CD4-positive, alpha-beta T cell treated with Interleukin-1 beta for 1 hour (primary cell): ENCODE measurements at regions not wholly inside any gene's neighbourhood (a gene's known extent, or its start where the extent isn't known, plus 50 kb on each side); places are given as distances from the start of the nearest gene placed in this dataset.
"Not testable (repeated sequence)": the region's sequence is repeated elsewhere in the genome, so short reads cannot be mapped to it uniquely, and the experiment has no call there.

Experiments used
- DNase-seq, 2 donors: peaks; one replicate each; pipeline ENCODE4 v3.0.0-alpha.2; 2020 to 2022

DNA sequence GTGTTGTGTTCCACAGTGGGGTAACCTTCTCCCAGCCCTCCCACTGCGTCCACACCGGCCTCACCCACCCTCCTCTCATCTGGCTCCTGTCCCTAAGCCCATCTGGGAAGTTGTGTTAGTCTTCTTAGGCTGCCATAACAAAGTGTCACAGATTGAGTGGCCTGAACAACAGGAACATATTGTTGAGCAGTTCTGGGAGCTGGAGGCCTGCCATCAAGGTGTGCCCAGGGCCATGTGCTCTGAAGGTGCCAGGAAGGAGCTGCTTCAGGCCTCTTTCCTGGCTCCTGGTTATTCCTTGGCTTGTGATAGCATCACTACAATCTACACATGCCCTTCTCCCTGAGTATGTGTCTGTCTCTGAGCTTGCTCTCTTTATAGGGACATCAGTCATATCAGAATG is 327.6 kb upstream of the COBL start:
- DNase-seq, result no peak

GRCh38 chr7:51640841-51641240 is 324.2 kb upstream of the COBL start:
- no peak for DNase-seq

DNA sequence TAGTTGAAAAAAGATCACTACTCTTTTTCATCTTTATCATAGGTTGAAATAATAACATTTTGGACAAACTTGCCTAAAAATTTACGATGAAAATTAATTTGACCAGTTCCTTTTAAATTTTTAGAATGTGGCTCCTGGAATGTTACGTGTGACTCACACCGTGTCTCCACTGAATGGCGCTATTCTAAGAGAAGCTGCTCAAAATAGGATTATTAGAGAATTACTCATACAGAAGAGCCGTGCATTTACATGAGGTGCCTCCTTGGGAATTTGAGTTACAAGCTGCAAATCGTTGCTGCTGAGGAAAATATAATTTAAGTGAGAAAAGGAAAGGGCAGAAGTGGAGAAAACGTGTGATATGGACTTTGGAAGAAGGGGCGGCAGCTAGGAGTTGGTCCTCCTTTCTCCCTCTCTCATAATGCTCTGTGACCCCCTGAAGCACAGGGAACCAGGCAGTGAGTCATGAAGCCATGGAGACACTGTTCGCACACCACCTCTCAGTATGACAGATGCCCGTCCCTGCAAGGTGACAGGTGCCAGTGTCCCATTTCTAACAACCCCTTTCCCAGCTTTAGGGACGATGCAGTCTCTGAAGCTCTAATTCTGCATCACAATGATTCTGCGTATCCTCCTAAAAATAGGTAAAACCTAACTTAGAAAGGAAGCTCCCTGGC is 323.2 kb upstream of the COBL start:
- no peak for DNase-seq

DNA sequence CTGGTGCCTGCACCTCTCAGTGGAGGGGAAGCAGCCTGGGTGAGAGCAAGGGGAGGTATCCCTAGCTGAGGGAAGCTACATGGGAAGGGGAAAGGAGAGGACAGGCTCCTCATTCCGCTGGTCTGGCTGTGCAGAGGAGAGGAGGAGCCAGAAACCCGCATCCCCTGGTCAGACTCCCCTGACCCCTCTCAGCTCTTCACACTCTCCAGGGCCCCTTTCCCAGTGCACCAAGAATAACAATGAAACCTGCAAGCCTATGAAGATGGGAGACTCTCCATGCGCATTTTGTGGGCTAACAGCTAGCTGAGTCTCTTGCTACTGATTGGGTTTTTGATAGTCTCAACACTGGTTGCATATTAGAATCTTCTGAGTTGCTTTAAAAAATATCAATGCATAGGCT is 319.9 kb upstream of the COBL start:
- no peak for DNase-seq

- no peak for DNase-seq
These were observed 319.2 kb upstream of the COBL start for GRCh38 chr7:51635775-51636174.

GRCh38 chr7:51634538-51634937 is 317.9 kb upstream of the COBL start:
- no peak for DNase-seq

DNA sequence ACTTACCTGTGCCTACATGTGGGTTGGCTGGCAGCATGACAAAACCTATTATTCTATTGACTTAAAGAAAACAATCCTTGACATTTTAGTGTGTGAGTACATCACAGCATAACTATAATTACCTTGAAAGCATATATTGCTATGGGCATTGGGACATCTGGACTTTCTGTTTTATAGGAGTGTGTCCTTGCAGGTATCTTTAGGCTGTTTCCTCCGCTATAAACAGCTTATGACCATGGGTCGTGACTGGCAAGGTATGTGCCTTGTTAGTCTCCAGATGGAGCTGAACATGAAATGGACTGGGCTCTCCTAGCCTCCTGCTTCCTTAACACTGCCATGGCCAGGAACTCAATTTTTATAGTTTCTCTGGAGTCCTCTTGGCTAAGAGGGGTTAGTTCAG is 317.4 kb upstream of the COBL start:
- no peak for DNase-seq

GRCh38 chr7:51633596-51633995 is 317.0 kb upstream of the COBL start:
- no peak for DNase-seq

GRCh38 chr7:51633006-51633405 is 316.4 kb upstream of the COBL start:
- no peak for DNase-seq

GRCh38 chr7:51630933-51631332 is 314.3 kb upstream of the COBL start:
- no peak for DNase-seq

- no peak for DNase-seq
These were observed 312.6 kb upstream of the COBL start for GRCh38 chr7:51629206-51629605.

DNA sequence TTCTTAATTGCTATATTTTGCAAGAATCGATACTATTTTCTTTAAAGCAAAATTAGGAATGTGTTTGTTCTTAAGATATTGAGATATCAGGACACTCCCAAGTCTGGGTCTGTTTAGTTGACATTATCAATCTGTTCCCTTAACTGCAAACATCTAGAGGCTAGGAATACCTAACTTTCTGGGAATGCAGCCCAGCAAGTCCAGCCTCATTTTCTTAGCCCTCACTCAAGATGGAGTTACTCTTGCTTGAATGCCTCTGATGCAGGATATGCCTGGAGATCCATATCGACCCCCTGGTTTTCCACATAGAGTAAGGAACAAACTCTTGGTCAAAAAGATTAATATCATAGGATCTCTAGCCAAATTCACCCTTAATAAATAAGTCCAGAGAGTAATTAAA is 305.3 kb upstream of the COBL start:
- no peak for DNase-seq

- DNase-seq, result no peak
These were observed 304.1 kb upstream of the COBL start for GRCh38 chr7:51620706-51621105.

GRCh38 chr7:51619880-51620279 is 303.3 kb upstream of the COBL start:
- no peak for DNase-seq

DNA sequence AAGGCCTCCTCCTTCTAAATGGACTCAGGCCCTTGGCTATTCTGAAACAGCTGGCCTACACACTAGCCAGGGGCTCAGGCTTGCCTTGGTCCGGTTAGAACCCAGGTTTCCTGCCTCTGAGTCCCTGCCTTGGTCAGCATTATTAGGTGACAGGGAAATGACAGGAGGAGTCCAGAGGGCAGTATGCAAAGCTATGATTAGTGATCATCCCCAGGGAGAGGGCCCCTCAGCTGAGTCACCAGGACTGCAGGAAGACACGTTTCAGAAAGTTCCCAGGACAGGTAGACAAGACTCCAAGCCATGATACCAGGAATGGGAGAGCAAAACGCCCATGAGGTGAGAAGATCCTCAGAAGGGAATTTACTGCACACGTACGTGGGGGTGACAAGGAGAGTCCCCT is 301.1 kb upstream of the COBL start:
- DNase-seq, result no peak

DNA sequence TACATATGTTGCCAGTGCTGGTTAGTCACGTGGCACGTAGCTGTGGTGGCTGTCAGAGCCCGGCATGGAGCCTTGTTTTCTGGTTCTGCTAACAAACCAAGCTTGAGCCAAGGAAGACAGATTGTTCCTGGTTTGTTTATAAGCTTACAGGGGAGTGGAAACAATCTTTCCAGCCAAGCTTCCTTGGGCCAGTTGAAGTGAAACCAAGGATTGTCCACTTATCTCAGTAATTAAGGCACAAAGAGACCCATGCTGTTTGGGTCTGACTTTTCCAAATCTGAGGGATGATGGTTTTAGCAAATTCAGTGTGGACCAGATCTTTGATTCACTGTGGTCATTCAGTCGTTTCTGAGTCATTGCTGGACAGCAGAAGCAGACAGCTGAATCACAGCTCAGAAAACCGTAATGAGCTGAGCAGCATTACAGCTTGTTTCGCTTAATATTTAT is 297.3 kb upstream of the COBL start:
- no peak for DNase-seq

GRCh38 chr7:51611937-51612336 is 295.3 kb upstream of the COBL start:
- DNase-seq, result no peak

DNA sequence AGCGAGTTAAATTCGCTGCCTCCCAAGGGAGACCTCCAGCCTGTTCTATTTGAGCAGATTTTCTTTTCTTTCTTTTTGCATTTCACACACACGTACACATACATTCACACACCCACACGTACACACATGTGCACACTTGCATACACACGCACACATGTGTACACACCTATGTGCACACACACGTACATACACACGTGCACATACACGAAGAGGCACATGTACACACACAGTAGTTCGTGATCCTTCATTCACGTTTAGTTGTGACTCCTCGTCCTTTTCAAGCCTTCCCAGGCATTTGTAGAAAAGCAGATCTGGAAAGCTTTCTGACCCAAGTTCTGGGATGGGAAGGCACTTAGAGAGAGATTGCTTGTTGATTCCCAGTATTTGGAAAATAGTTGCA is 290.8 kb upstream of the COBL start:
- no peak for DNase-seq

DNA sequence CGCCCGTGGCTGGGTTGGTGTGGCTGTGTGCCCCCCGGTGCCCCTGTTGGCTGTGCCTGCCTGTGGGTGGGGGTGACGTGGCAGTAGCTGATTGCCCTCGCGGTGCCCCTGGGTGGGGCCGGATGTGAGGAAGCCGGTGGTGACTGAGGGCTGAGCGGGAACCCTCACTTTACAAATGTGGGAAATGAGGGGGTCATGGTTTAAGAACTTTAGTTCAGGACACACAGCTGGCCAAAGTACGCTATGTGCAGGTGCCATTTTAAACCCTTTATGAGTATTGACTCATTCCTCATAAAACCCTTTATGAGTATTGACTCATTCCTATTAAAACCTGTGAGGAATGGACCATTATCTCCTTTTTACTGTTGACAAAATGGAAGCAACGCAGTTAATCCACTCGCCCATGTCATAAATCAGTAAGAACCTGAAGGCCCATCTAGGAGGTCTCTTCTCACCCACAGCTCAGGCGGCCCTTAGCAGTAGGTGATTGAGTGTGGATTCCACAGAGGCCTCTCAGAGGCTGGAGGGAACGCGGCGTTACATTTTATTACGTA is 290.1 kb upstream of the COBL start:
- DNase-seq, result no peak

DNA sequence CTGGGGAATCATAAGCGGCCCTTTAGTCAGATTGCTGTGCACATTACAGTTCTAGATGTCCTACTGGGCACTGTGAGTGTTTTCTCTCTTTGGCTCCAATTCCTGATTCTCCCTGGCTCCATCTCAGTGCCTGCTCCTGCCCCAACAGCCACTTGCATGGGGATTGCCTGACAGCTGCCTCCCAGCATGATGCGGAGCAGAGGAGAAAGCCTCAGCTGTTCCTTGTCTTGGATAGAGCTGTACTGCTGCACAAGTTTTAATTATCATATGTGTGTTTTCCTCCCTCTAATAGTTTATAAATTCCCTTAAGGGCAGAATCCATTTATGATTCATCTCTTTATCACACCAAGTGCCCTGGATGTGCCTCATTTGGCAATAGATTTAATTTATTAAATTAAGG is 285.8 kb upstream of the COBL start:
- DNase-seq, result no peak

GRCh38 chr7:51601461-51601860 is 284.9 kb upstream of the COBL start:
- no peak for DNase-seq

DNA sequence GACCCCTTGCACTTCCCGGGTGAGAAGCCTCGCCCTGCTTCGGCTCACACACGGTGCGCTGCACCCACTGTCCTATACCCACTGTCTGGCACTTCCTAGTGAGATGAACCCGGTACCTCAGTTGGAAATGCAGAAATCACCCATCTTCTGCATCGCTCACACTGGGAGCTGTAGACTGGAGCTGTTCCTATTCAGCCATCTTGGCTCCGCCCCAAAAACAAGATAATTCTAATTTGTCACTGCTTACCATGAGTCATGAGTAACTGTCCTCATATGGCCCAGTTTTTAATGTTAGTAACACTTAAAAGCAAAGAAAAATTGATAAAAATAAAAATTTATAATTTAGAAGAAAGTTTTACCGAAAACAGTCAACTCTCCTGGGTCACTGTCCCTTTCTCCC is 283.3 kb upstream of the COBL start:
- DNase-seq, result not testable (repeated sequence)

DNA sequence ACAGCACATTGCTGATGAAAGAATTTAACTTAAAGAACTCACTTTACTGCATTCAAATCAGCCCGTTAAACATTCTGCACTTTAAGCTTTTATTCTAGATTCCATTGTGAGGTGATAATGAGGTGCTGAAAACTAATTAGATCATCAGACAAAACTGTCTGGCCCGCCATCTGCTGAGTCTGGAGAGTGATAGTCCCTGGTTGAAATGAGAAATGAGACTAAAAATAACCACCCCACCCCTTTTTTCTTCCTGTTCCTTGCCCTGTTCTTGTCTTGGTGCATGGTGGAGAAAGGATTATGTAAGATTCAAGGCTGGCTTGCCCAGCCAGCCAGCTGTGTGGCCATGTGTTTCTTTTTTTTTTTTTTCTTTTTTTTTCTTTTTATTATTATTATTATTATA is 277.0 kb upstream of the COBL start:
- no peak for DNase-seq

- DNase-seq, result no peak
These were observed 276.4 kb upstream of the COBL start for GRCh38 chr7:51592842-51593599.

DNA sequence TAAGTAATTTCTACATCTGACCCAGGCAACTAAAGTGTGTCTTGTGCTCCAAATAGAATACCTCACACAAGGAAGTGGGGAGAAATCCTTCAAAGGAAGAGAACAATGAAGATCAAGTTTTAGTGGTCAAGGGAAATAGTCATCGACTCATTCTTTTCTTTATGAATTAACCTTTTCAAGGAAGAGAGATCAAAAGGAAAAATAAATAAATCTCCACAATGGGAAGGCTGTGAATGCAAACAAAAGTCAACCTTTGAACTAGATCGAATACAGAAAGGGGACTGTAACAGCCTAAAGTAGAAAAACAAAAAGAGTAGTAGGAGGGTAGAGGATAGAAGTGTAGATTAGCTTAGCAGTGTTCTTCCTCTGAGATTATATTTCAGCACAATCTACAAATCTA is 274.6 kb upstream of the COBL start:
- no peak for DNase-seq
